Frontal cortex (tissue), 3 donors: ENCODE measurements at regions not wholly inside any gene's neighbourhood (a gene's known extent, or its start where the extent isn't known, plus 50 kb on each side); places are given as distances from the start of the nearest gene placed in this dataset.
A peak's percentile ranks its signal among the peaks of the same experiment; 100 is the strongest.

ENCODE experiments used
- DNase-seq, 2 donors: peaks; one replicate each; pipeline ENCODE4 v3.0.0; 2012; ENCODE audit warnings: low spot score in 2 of 2
- FAIRE-seq: peaks from 2 replicates; lab custom pipeline; 2012; peaks lifted over from hg19 to GRCh38; lab: Jason Lieb, UNC
- donor health status: control.
- donor health status: control.
- donor health status: control.

DNA sequence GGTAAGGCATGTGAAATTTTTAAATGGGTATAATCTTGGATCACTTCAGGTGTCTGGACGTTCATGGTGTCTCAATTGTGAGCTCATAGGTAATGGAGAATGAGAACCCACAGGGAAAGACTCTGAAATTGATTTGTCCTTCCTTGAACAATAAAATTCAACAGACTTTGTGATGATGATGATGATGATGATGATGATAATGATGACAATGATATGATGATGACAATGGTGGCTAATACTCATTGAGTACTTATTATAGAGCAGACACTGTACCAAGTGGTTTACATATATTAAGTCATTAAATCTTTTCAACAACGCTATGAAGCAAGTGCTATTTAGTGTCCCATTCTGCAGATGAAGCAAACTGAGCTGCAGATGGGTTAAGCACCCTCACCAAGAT is 86.6 kb upstream of the BDNF start:
- FAIRE-seq, result no peak

DNA sequence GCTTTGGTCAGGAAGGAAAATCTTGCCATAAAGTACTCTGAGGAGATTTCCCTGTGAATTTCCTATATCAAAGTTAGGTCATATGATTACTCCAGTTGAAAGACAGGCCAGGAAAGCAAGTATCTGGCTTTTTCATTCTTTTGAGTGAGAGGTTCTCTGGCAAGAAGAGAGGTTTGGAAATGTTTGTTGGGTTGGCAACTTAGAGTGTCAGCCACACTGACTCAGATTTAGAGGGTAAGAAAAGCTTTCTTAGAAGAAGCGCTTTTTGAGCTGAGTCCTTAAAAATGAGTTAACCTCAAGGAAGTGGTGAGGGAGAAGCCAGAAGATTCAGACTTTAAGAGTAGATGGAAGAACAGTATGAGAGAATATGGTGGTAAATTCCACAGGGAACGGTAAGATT is 86.1 kb upstream of the BDNF start:
- no peak for FAIRE-seq
- no peak for DNase-seq

More for the DNA sequence above, 86.6 kb upstream of the BDNF start:
- DNase-seq, result no peak

- FAIRE-seq (no peak), DNase-seq (no peak)
Measured at GRCh38 chr11:27783701-27784355, 83.6 kb upstream of the BDNF start.

GRCh38 chr11:27777033-27777432 is 76.8 kb upstream of the BDNF start:
- FAIRE-seq (no peak), DNase-seq (no peak)

DNA sequence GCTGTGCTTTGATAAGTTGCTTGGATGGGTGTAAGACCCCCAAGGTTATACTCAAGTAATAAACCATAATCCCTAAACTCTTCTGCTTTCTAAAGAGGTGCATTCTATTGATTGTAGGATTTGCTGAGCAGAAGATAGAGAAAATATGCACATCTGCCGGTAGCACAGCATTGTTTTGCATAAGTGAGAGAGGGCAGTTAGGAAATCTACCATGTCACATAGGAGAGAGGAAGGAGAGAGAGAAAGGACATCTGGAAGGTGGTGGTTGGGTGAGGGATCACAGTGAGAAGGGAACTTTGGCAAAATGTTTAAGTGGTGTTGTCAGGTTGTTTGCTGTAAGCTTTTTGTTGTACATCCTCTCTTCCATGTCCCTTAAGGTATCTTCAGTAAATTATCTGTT is 73.6 kb upstream of the BDNF start:
- no peak for DNase-seq

DNA sequence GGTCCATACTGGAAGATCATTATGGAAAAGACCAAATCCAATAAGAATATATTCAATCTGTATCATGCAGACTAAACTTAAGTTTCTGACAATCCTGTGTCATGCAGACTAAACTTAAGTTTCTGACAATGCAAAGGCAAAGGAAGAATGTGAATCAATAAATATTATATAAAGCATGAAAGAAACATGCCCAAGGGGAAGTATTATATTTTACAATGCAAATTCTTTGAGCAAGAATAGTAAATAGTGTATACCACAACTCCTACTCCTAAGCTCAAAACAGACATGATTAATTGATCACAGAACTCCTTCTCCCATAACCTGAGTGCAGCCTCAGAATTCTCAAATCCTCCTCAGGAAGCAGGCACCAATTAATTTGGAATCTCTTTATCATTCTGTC is 71.3 kb upstream of the BDNF start:
- FAIRE-seq (no peak), DNase-seq (no peak)

More for the DNA sequence above, 73.6 kb upstream of the BDNF start:
- FAIRE-seq, result no peak

DNA sequence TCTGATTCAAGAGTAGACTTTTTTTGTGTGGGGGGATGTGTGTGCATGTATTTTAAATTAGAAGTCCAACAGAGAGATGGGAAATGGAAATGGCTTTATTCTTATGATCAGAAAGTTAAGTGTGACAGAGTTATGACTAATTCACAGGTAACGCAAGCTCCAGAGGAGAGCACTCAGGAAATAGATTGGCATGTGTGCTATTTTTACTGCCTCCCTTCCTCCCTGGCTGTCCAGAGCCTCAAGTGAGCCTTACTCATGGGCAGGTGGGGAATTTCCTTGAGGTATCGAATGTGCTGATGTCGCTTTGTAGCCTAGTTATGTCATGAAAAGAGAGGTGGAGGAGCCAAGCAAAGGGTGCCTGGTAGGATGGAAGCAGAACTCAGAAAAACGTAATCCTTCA is 70.3 kb upstream of the BDNF start:
- DNase-seq, result no peak
- FAIRE-seq, result no peak

- no peak for DNase-seq
- no peak for FAIRE-seq
Measured at GRCh38 chr11:27763736-27764135, 63.5 kb upstream of the BDNF start.

DNA sequence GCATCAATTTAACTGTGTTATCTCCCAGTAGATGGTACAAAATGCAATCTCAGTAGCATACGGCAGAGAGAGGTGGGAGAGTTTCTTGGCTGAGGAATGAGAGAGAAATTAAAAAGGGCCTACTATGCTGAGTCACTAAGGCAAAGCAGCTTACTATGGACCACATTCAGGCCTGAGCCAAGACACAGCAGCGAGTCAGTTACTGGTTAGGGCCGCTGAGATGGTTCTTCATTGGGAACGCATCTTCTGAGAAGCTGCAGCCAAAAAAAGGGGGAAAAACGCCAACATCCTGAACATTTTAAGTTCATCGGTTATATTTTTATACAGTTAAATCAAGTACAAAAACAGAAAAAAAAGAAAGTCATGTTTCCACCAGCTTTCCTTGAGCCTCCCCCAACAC is 61.1 kb upstream of the BDNF start:
- peak in 1 of 2 donors; percentile 4 for DNase-seq

DNA sequence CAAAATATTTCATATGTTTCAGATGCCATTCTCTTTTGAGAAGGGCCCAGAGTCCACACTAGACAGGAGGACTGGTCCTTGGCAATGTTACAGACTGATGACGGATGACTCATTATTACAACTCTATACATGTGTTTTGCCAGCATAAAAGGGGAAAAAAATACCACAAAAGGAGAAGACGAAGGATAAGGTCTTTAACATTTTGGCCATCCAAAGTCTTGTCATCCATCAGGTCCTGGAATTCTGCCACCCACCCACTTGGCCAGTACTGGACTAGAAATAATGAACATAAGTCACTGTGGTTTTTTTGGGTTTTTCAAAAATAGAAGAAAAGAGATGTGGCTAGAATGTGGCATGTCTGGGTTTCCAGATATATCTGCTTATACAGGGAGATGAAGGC is 57.7 kb upstream of the BDNF start:
- DNase-seq (no peak), FAIRE-seq (no peak)

More for the DNA sequence above, 61.1 kb upstream of the BDNF start:
- no peak for FAIRE-seq

DNA sequence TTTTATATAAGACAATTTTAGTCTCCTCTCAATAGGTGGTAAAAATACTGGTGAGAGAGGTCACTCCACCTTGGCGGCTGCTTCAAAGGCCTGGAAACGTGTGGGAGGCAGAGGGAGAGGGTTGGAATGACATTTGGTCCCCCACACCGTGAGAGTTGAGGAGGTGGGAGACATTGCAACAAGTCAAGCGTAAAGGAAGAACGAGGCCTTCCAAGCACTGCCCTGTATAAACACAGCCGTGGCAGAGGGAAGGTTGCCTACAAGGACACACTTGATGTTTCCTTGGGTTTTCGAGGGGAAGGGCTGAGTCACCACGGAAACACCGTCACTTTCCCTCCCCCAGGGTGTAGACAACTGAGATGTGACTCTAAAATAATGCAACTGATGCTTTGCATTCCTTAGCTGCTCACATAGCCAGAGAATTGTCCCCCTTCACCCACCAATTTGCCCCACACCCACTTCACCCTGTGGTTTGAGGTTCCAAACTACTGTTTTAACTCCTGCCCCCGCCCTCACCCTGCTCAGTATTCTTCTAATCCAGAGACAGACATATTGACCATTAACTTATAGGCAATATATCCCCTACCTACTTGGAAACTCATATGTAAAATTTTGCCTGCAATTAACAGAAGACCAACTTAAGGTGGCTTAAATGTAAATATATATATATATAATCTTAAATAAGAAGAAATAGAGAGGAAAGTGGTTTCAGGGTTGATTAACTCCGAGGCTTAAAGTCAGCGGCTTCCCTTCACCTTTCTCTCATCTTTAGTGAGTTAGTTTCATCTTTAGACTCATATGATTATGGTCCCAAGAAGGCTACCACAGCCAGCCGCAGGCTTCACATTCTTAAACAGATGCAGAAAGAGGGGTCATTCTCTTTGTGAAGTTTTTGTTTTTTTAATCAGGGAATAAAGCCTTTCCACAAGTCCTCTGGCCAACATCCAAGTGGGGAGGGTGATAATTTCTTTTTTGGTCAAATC is 54.1 kb upstream of the BDNF start:
- no peak for FAIRE-seq
- DNase-seq, result no peak
